HG03575 (cell line): ENCODE measurements at regions not wholly inside any gene's neighbourhood (a gene's known extent, or its start where the extent isn't known, plus 50 kb on each side); places are given as distances from the start of the nearest gene placed in this dataset.

Experiments used
- ATAC-seq: cut with Tn5 transposase; IDR thresholded peaks from one replicate; pipeline ENCODE4 v1.9.1; 2021; ENCODE audit not compliant: unreplicated experiment, insufficient number of reproducible peaks, low FRiP score; ENCODE audit errors: extremely low read depth

GRCh38 chrX:39995457-39995856 is 102.3 kb downstream of the BCOR start:
- ATAC-seq = no peak

DNA sequence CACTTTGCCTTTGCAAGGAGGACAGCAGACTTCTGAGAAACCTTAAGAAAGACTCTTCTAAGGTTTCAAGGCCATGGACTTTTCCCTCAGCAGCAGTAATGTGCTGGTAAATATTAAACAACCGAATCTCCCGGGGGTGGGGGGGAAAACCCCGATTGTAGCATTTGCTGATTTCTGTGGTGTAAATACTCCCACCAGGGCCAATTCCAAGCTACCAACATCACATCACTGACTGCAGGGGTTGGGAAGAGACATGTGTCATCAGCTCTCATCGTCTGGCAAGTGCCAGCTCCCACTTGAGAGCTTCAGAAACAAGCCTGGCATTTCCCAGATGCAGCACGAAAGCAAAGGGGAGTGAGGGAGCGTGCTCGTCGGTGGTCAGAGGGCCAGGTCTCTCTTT is 101.2 kb downstream of the BCOR start:
- ATAC-seq = no peak

- ATAC-seq = no peak
These were observed 98.9 kb downstream of the BCOR start for GRCh38 chrX:39998636-39999406.
